K562 (cell line): ENCODE measurements at regions not wholly inside any gene's neighbourhood (a gene's known extent, or its start where the extent isn't known, plus 50 kb on each side); places are given as distances from the start of the nearest gene placed in this dataset.

Source experiments
- ARNT ChIP-seq, 2 experiments: fragments of 450-650 bp; IDR thresholded peaks; 2 replicates each; pipeline ENCODE4 v1.6.1; 2016; ENCODE audit warnings: mild to moderate bottlenecking in 1 of 2
- BRCA1 ChIP-seq, 2 experiments: fragments of 450-650 bp in 1 of 2; sonication (generic) in 1 of 2; formaldehyde crosslinking in 1 of 2; IDR thresholded peaks; 2 replicates each; pipeline versions ENCODE4 v1.5.0 to v1.6.1; 2017 to 2020; ENCODE audit warnings: mild to moderate bottlenecking in 1 of 2, missing genetic modification reagents in 1 of 2
- C11orf30 ChIP-seq: fragments of 450-650 bp; IDR thresholded peaks from 2 replicates; pipeline ENCODE4 v1.6.1; 2016; ENCODE audit warnings: low read depth, mild to moderate bottlenecking
- FOXA1 ChIP-seq: fragments of 450-650 bp; IDR thresholded peaks from 2 replicates; pipeline ENCODE4 v1.6.1; 2016; ENCODE audit warnings: mild to moderate bottlenecking, borderline replicate concordance
- FOXA3 ChIP-seq, 2 experiments: fragments of 450-650 bp in 1 of 2; sonication (generic) in 1 of 2; formaldehyde crosslinking; IDR thresholded peaks in 1 of 2; conservative IDR thresholded peaks in 1 of 2; 2 replicates each; pipeline versions ENCODE4 v1.4.0 to v1.8.0; 2020 to 2022; ENCODE audit warnings: mild to moderate bottlenecking in 2 of 2, missing genetic modification reagents in 1 of 2
- MAFK ChIP-seq: IDR thresholded peaks from 2 replicates; pipeline ENCODE4 v1.6.1; 2011; ENCODE audit warnings: low read length, improper control_type of control experiment
- MECOM ChIP-seq: fragments of 250-450 bp; sonication (Bioruptor Pico); IDR thresholded peaks from 2 replicates; pipeline ENCODE4 v1.8.0; 2022; ENCODE audit warnings: inconsistent platforms
- NCOR1 ChIP-seq: fragments of 450-650 bp; IDR thresholded peaks from 2 replicates; pipeline ENCODE4 v1.6.1; 2016; ENCODE audit warnings: mild to moderate bottlenecking, moderate library complexity
- POLR2A ChIP-seq: fragments of 450-650 bp; conservative IDR thresholded peaks from 2 replicates; pipeline ENCODE4 v1.6.1; 2016
- POLR2G ChIP-seq: fragments of 200-400 bp; formaldehyde crosslinking; IDR thresholded peaks from 2 replicates; pipeline ENCODE4 v1.6.1; 2017; ENCODE audit warnings: low read depth, mild to moderate bottlenecking, antibody characterized with exemption, low read length, moderate library complexity
- RBFOX2 ChIP-seq: fragments of 200-400 bp; formaldehyde crosslinking; IDR thresholded peaks from 2 replicates; pipeline ENCODE4 v1.6.1; 2017; ENCODE audit warnings: low read depth, mild to moderate bottlenecking, low read length, moderate library complexity
- SIRT6 ChIP-seq: IDR thresholded peaks from one replicate; pipeline ENCODE4 v1.6.1; 2012; ENCODE audit warnings: low read depth, mild to moderate bottlenecking, control low read depth, inconsistent platforms, low read length, moderate library complexity
- SMAD3 ChIP-seq: fragments of 450-650 bp; formaldehyde crosslinking; conservative IDR thresholded peaks from 2 replicates; pipeline ENCODE4 v1.4.0; 2020; ENCODE audit warnings: mild to moderate bottlenecking
- STAT5B ChIP-seq: fragments of 250-450 bp; sonication (Bioruptor Pico); IDR thresholded peaks from 2 replicates; pipeline ENCODE4 v1.8.0; 2021; ENCODE audit warnings: mild to moderate bottlenecking, inconsistent platforms
- TBP ChIP-seq: optimal IDR thresholded peaks from 2 replicates; pipeline ENCODE3; 2011; ENCODE audit warnings: low read depth, low read length, improper control_type of control experiment
- ZFP36 ChIP-seq: fragments of 150-350 bp; IDR thresholded peaks from 2 replicates; pipeline ENCODE4 v1.6.1; 2018; ENCODE audit warnings: low read length, low read depth; ENCODE audit not compliant: partially characterized antibody
- ZNF23 ChIP-seq: fragments of 250-450 bp; sonication (Bioruptor Pico); IDR thresholded peaks from 2 replicates; pipeline ENCODE4 v1.4.0; 2020; ENCODE audit warnings: mild to moderate bottlenecking
- ZNF79 ChIP-seq: fragments of 250-450 bp; sonication (Bioruptor Pico); IDR thresholded peaks from 2 replicates; pipeline ENCODE4 v1.4.0; 2020; ENCODE audit warnings: low read depth, mild to moderate bottlenecking, moderate library complexity
- TF ChIP-seq, protein P1 (sequence below): sonication (generic); formaldehyde crosslinking; IDR thresholded peaks from 2 replicates; pipeline ENCODE4 v1.8.0; 2023; ENCODE audit warnings: mild to moderate bottlenecking, missing genetic modification reagents
- TF ChIP-seq, protein P2 (sequence below), 2 experiments: fragments of 450-650 bp in 1 of 2; sonication (generic) in 1 of 2; formaldehyde crosslinking in 1 of 2; IDR thresholded peaks in 1 of 2; conservative IDR thresholded peaks in 1 of 2; 2 replicates each; pipeline versions ENCODE4 v1.6.1 to v1.8.1; 2016 to 2023; ENCODE audit warnings: mild to moderate bottlenecking in 2 of 2, moderate library complexity in 2 of 2, inconsistent platforms in 1 of 2, missing genetic modification reagents in 1 of 2
- TF ChIP-seq, protein P3 (sequence below): fragments of 450-650 bp; formaldehyde crosslinking; IDR thresholded peaks from 2 replicates; pipeline ENCODE4 v1.4.0; 2020; ENCODE audit warnings: mild to moderate bottlenecking, moderate library complexity
- TF ChIP-seq, protein P4 (sequence below): sonication (generic); formaldehyde crosslinking; IDR thresholded peaks from 2 replicates; pipeline ENCODE4 v1.8.1; 2023; ENCODE audit warnings: mild to moderate bottlenecking, missing genetic modification reagents
- TF ChIP-seq, protein P5 (sequence below): fragments of 250-450 bp; sonication (Bioruptor Pico); IDR thresholded peaks from 2 replicates; pipeline ENCODE4 v1.8.0; 2022; ENCODE audit warnings: moderate library complexity, mild to moderate bottlenecking, inconsistent platforms

DNA sequence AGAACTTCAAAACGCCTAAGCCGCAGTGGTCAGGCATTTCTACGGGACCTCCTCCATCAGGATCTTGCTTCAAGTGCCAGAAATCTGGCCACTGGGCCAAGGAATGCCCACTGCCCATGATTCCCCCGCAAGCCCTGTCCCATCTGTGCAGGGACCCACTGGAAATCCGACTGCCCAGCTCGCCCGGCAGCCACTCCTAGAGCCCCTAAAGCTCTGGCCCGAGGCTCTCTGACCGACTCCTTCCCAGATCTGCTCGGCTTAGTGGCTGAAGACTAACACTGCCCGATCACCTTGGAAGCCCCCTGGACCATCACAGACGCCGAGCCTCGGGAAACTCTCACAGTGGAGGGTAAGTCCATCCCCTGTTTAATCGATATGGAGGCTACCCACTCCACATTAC is 1113.0 kb upstream of the TMEM132C start (continued):
- no peak for TF ChIP-seq ZFP36
- TF ChIP-seq SIRT6, result no peak
- no peak for TF ChIP-seq ARNT (IDR thresholded peaks at IDR 0.05)
- TF ChIP-seq, protein P1, sequence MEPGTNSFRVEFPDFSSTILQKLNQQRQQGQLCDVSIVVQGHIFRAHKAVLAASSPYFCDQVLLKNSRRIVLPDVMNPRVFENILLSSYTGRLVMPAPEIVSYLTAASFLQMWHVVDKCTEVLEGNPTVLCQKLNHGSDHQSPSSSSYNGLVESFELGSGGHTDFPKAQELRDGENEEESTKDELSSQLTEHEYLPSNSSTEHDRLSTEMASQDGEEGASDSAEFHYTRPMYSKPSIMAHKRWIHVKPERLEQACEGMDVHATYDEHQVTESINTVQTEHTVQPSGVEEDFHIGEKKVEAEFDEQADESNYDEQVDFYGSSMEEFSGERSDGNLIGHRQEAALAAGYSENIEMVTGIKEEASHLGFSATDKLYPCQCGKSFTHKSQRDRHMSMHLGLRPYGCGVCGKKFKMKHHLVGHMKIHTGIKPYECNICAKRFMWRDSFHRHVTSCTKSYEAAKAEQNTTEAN (CRISPR knock-in tag), result 0 out of 2 replicates have a peak, but pooled peaks have one; percentile 49
- TF ChIP-seq, protein P2, sequence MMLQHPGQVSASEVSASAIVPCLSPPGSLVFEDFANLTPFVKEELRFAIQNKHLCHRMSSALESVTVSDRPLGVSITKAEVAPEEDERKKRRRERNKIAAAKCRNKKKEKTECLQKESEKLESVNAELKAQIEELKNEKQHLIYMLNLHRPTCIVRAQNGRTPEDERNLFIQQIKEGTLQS (IDR thresholded peaks at IDR 0.05), result no peak
- TF ChIP-seq, protein P2 (CRISPR knock-in tag; conservative IDR thresholded peaks at IDR 0.05), result no peak
- no peak for TF ChIP-seq C11orf30
- TF ChIP-seq POLR2A, result 0 out of 2 replicates have a peak, but pooled peaks have one; percentile 30
- no peak for TF ChIP-seq MECOM (CRISPR knock-in tag)
- TF ChIP-seq POLR2G, result 0 out of 2 replicates have a peak, but pooled peaks have one; percentile 38
- TF ChIP-seq, protein P3, sequence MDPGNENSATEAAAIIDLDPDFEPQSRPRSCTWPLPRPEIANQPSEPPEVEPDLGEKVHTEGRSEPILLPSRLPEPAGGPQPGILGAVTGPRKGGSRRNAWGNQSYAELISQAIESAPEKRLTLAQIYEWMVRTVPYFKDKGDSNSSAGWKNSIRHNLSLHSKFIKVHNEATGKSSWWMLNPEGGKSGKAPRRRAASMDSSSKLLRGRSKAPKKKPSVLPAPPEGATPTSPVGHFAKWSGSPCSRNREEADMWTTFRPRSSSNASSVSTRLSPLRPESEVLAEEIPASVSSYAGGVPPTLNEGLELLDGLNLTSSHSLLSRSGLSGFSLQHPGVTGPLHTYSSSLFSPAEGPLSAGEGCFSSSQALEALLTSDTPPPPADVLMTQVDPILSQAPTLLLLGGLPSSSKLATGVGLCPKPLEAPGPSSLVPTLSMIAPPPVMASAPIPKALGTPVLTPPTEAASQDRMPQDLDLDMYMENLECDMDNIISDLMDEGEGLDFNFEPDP, result no peak
- no peak for TF ChIP-seq ZNF79
- no peak for TF ChIP-seq FOXA3 (CRISPR knock-in tag; conservative IDR thresholded peaks at IDR 0.05 in 1 of 2, IDR thresholded peaks at IDR 0.05 in 1 of 2)
- no peak for TF ChIP-seq SMAD3 (CRISPR knock-in tag)
- TF ChIP-seq RBFOX2, result peak; percentile 63
- no peak for TF ChIP-seq TBP
- TF ChIP-seq BRCA1 (IDR thresholded peaks at IDR 0.05), result no peak
- TF ChIP-seq BRCA1 (CRISPR knock-in tag; IDR thresholded peaks at IDR 0.05), result no peak
- TF ChIP-seq FOXA1, result no peak
- TF ChIP-seq ZNF23 (CRISPR knock-in tag), result no peak
- TF ChIP-seq, protein P4, sequence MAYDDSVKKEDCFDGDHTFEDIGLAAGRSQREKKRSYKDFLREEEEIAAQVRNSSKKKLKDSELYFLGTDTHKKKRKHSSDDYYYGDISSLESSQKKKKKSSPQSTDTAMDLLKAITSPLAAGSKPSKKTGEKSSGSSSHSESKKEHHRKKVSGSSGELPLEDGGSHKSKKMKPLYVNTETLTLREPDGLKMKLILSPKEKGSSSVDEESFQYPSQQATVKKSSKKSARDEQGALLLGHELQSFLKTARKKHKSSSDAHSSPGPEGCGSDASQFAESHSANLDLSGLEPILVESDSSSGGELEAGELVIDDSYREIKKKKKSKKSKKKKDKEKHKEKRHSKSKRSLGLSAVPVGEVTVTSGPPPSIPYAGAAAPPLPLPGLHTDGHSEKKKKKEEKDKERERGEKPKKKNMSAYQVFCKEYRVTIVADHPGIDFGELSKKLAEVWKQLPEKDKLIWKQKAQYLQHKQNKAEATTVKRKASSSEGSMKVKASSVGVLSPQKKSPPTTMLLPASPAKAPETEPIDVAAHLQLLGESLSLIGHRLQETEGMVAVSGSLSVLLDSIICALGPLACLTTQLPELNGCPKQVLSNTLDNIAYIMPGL, result no peak
- TF ChIP-seq MAFK, result no peak
- TF ChIP-seq, protein P5, sequence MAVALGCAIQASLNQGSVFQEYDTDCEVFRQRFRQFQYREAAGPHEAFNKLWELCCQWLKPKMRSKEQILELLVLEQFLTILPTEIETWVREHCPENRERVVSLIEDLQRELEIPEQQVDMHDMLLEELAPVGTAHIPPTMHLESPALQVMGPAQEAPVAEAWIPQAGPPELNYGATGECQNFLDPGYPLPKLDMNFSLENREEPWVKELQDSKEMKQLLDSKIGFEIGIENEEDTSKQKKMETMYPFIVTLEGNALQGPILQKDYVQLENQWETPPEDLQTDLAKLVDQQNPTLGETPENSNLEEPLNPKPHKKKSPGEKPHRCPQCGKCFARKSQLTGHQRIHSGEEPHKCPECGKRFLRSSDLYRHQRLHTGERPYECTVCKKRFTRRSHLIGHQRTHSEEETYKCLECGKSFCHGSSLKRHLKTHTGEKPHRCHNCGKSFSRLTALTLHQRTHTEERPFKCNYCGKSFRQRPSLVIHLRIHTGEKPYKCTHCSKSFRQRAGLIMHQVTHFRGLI (CRISPR knock-in tag), result no peak
- TF ChIP-seq NCOR1, result no peak
- TF ChIP-seq STAT5B (CRISPR knock-in tag), result no peak
